DND-41 (cell line): ENCODE measurements at regions not wholly inside any gene's neighbourhood (a gene's known extent, or its start where the extent isn't known, plus 50 kb on each side); places are given as distances from the start of the nearest gene placed in this dataset.

ENCODE experiments used
- EZH2 ChIP-seq: IDR thresholded peaks from 3 replicates; pipeline ENCODE4 v1.6.1; 2012; ENCODE audit warnings: borderline replicate concordance, low read depth, mild to moderate bottlenecking, moderate library complexity, low read length, inconsistent platforms; ENCODE audit not compliant: severe bottlenecking
- TF ChIP-seq, protein P1 (sequence below): IDR thresholded peaks from 2 replicates; pipeline ENCODE4 v1.5.1; 2012; ENCODE audit warnings: borderline replicate concordance, low read length, moderate library complexity, mild to moderate bottlenecking; ENCODE audit not compliant: poor library complexity, severe bottlenecking; ENCODE audit errors: extremely low read depth

DNA sequence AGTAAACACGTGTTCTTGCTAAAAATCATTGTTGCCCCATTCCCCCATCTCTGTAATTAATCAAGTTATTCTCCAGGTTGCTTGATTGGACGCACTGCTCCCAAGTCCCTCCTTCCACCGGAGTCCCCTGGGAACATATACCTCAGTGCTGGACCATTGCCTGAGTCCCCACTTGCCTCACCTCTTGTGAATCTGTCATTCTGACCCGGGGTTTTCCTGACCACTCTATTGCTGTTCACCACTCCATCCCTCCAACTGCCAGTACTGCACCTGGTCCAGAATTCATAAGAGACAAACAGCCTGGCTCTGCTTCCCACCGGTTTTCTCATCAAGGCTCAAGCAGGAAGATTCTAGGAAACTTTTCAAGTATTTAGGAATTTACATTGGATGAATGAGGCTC, 555.9 kb downstream of the VRK1 start:
- TF ChIP-seq, protein P1, sequence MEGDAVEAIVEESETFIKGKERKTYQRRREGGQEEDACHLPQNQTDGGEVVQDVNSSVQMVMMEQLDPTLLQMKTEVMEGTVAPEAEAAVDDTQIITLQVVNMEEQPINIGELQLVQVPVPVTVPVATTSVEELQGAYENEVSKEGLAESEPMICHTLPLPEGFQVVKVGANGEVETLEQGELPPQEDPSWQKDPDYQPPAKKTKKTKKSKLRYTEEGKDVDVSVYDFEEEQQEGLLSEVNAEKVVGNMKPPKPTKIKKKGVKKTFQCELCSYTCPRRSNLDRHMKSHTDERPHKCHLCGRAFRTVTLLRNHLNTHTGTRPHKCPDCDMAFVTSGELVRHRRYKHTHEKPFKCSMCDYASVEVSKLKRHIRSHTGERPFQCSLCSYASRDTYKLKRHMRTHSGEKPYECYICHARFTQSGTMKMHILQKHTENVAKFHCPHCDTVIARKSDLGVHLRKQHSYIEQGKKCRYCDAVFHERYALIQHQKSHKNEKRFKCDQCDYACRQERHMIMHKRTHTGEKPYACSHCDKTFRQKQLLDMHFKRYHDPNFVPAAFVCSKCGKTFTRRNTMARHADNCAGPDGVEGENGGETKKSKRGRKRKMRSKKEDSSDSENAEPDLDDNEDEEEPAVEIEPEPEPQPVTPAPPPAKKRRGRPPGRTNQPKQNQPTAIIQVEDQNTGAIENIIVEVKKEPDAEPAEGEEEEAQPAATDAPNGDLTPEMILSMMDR: no peak
- TF ChIP-seq EZH2: no peak
